Uterus (tissue), 3 donors: ENCODE measurements at regions not wholly inside any gene's neighbourhood (a gene's known extent, or its start where the extent isn't known, plus 50 kb on each side); places are given as distances from the start of the nearest gene placed in this dataset.

Experiments
- DNase-seq, 2 donors: peaks; one replicate each; pipeline ENCODE4 v3.0.0-alpha.2; 2019 to 2020
- H3K27ac ChIP-seq, 2 donors: fragments of 200-600 bp; sonication (generic); 1 replicate in 1 of 2; 2 replicates in 1 of 2; pipeline ENCODE4 v1.5.1; 2016 to 2018
- H3K27me3 ChIP-seq, 2 donors: fragments of 200-600 bp; sonication (generic); one replicate each; pipeline ENCODE4 v1.5.1; 2018 to 2019; ENCODE audit warnings: control low read depth in 1 of 2
- H3K36me3 ChIP-seq, 2 donors: fragments of 200-600 bp; sonication (generic); one replicate each; pipeline ENCODE4 v1.5.1; 2019; ENCODE audit warnings: control low read depth in 1 of 2
- H3K4me1 ChIP-seq, 2 donors: fragments of 200-600 bp; sonication (generic); one replicate each; pipeline ENCODE4 v1.5.1; 2018 to 2019; ENCODE audit warnings: control low read depth in 1 of 2
- H3K4me3 ChIP-seq, 2 donors: fragments of 200-600 bp; sonication (generic); 1 replicate in 1 of 2; 2 replicates in 1 of 2; pipeline ENCODE4 v1.5.1; 2018 to 2019; ENCODE audit warnings: mild to moderate bottlenecking in 1 of 2
- H3K9me3 ChIP-seq, 2 donors: fragments of 200-600 bp; sonication (generic); one replicate each; pipeline ENCODE4 v1.5.1; 2019; ENCODE audit warnings: control low read depth in 1 of 2
- CTCF ChIP-seq, 4 experiments: fragments of 200-600 bp in 2 of 4; fragments of 450-650 bp in 2 of 4; sonication (generic) in 2 of 4; IDR thresholded peaks; one replicate each; pipeline ENCODE4 v1.5.1; 2016 to 2019; ENCODE audit warnings: antibody characterized with exemption in 4 of 4, mild to moderate bottlenecking in 2 of 4, moderate library complexity in 1 of 4
- POLR2A ChIP-seq, 2 donors: fragments of 450-650 bp; IDR thresholded peaks; one replicate each; pipeline ENCODE4 v1.6.1; 2016; ENCODE audit warnings: antibody characterized with exemption in 2 of 2, mild to moderate bottlenecking in 1 of 2, moderate library complexity in 1 of 2
- intact Hi-C: fragments of 100-400 bp; cut with DNase I; formaldehyde crosslinking; loops from one replicate; pipeline ENCODE4 v1.15.1; 2023; ENCODE audit warnings: low total_unique reads
- donor health status: DM: yes; HTN: yes; CAD: no.

- intact Hi-C loops, result no loop called here
- Histone ChIP-seq H3K4me1 (no peaks in the 10 kb centered on the region), H3K9me3 (no peaks in the 10 kb centered on the region), H3K4me3 (no peak overlapping the region), H3K27ac (no peak overlapping the region), H3K27me3 (no peaks in the 10 kb centered on the region), H3K36me3 (no peaks in the 10 kb centered on the region)
- TF ChIP-seq CTCF (IDR thresholded peaks at IDR 0.05) (no peak), POLR2A (IDR thresholded peaks at IDR 0.05) (no peak)
- DNase-seq, result no peak
Observed at GRCh38 chr5:61667525-61668218, 335.6 kb downstream of the ZSWIM6 start.

- TF ChIP-seq POLR2A (IDR thresholded peaks at IDR 0.05) (no peak), CTCF (IDR thresholded peaks at IDR 0.05) (no peak)
- Histone ChIP-seq H3K9me3 (no peaks in the 10 kb centered on the region), H3K4me3 (no peak overlapping the region), H3K27ac (no peak overlapping the region), H3K27me3 (no peaks in the 10 kb centered on the region), H3K36me3 (no peaks in the 10 kb centered on the region), H3K4me1 (no peaks in the 10 kb centered on the region)
- intact Hi-C loops, result no loop called here
- DNase-seq, result no peak
Observed at GRCh38 chr5:61669531-61669930, 337.5 kb downstream of the ZSWIM6 start.

GRCh38 chr5:61670941-61671340, 338.9 kb downstream of the ZSWIM6 start:
- H3K9me3 ChIP-seq, result no peaks in the 10 kb centered on the region
- DNase-seq, result no peak
- no peak overlapping the region for H3K4me3 ChIP-seq
- TF ChIP-seq POLR2A (IDR thresholded peaks at IDR 0.05) (no peak), CTCF (IDR thresholded peaks at IDR 0.05) (no peak)
- no peaks in the 10 kb centered on the region for H3K36me3 ChIP-seq
- no peaks in the 10 kb centered on the region for H3K27me3 ChIP-seq
- H3K27ac ChIP-seq, result no peak overlapping the region
- H3K4me1 ChIP-seq, result no peaks in the 10 kb centered on the region
- intact Hi-C loops, result no loop called here

- Histone ChIP-seq H3K9me3 (no peaks in the 10 kb centered on the region), H3K4me1 (no peaks in the 10 kb centered on the region), H3K27me3 (no peaks in the 10 kb centered on the region), H3K27ac (no peak overlapping the region), H3K4me3 (no peak overlapping the region), H3K36me3 (no peaks in the 10 kb centered on the region)
- TF ChIP-seq POLR2A (IDR thresholded peaks at IDR 0.05) (no peak), CTCF (IDR thresholded peaks at IDR 0.05) (no peak)
- intact Hi-C loops, result no loop called here
- no peak for DNase-seq
Observed at GRCh38 chr5:61673007-61673735, 341.1 kb downstream of the ZSWIM6 start.

GRCh38 chr5:61674378-61674777, 342.3 kb downstream of the ZSWIM6 start:
- no peak overlapping the region for H3K4me3 ChIP-seq
- TF ChIP-seq POLR2A (IDR thresholded peaks at IDR 0.05), result no peak
- TF ChIP-seq CTCF (IDR thresholded peaks at IDR 0.05), result no peak
- H3K36me3 ChIP-seq, result no peaks in the 10 kb centered on the region
- H3K4me1 ChIP-seq, result no peaks in the 10 kb centered on the region
- no peak for DNase-seq
- intact Hi-C loops, result no loop called here
- no peaks in the 10 kb centered on the region for H3K27me3 ChIP-seq
- no peaks in the 10 kb centered on the region for H3K9me3 ChIP-seq
- no peak overlapping the region for H3K27ac ChIP-seq
